K562 (cell line): ENCODE measurements at regions not wholly inside any gene's neighbourhood (a gene's known extent, or its start where the extent isn't known, plus 50 kb on each side); places are given as distances from the start of the nearest gene placed in this dataset.

ENCODE experiments used
- ATAC-seq: fragments of 200-7000 bp; cut with Tn5 transposase; 3 replicates; pipeline ENCODE4 v1.9.1; 2020; ENCODE audit warnings: moderate library complexity
- BruUV-seq: library from RNA; stranded (reverse); fragments of 400-500 nt; replicated peaks from 2 replicates; lab custom pipeline; 2021; lab: Mats Ljungman, UMichigan
- CTCF ChIA-PET: fragments of 300-600 bp; formaldehyde crosslinking; extraction: SDS; loops from one replicate; lab custom pipeline; 2021; ENCODE audit warnings: low intra/inter-chr PET ratio; lab: Yijun Ruan, JAX
- POLR2A ChIA-PET: fragments of 300-600, 350-650 bp; sonication (Branson Sonifier 250); formaldehyde crosslinking; extraction: SDS; loops from one replicate; lab custom pipeline; 2021; ENCODE audit warnings: antibody characterized with exemption, inconsistent platforms; lab: Yijun Ruan, JAX
- DNase-seq, 4 experiments: peaks; one replicate each; pipeline versions ENCODE4 v3.0.0 to v3.0.0-alpha.2; 2011 to 2018; ENCODE audit warnings: low spot score in 3 of 4, mixed read lengths in 3 of 4; ENCODE audit errors: extremely low read depth in 1 of 4
- FAIRE-seq: peaks from 2 replicates; lab custom pipeline; 2011; peaks lifted over from hg19 to GRCh38; lab: Jason Lieb, UNC
- H2AFZ ChIP-seq: 2 replicates; pipeline ENCODE4 v1.6.0; 2011; ENCODE audit warnings: low read depth, low read length, control low read depth, inconsistent platforms
- H3K27ac ChIP-seq: fragments of 200-600 bp; 3 replicates; pipeline ENCODE4 v1.8.0; 2011; ENCODE audit warnings: low read depth, mild to moderate bottlenecking, control low read depth, inconsistent platforms, low read length, moderate library complexity, mixed read lengths; ENCODE audit errors: extremely low read depth
- H3K27me3 ChIP-seq, 2 experiments: fragments of 300-600 bp in 1 of 2; 2 replicates in 1 of 2; 3 replicates in 1 of 2; pipeline versions ENCODE4 v1.6.0 to v1.8.0; 2011; ENCODE audit warnings: inconsistent platforms in 2 of 2, low read length in 2 of 2, mild to moderate bottlenecking in 1 of 2, mixed read lengths in 1 of 2, moderate library complexity in 1 of 2; ENCODE audit not compliant: control insufficient read depth in 2 of 2, insufficient read depth in 2 of 2
- H3K36me3 ChIP-seq: fragments of 300-600 bp; 3 replicates; pipeline ENCODE4 v1.8.0; 2011; ENCODE audit warnings: mild to moderate bottlenecking, low read length, inconsistent platforms; ENCODE audit not compliant: control insufficient read depth, insufficient read depth
- H3K4me1 ChIP-seq, 2 experiments: fragments of 200-600 bp in 1 of 2; replicated peaks in 1 of 2; 2 replicates in 1 of 2; 3 replicates in 1 of 2; pipeline versions ENCODE4 v1.5.1 to v1.8.0; 2011; ENCODE audit warnings: inconsistent platforms in 2 of 2, low read length in 2 of 2, mild to moderate bottlenecking in 1 of 2, mixed read lengths in 1 of 2, moderate library complexity in 1 of 2; ENCODE audit not compliant: control insufficient read depth in 2 of 2, insufficient read depth in 2 of 2
- H3K4me2 ChIP-seq: 2 replicates; pipeline ENCODE4 v1.6.1; 2011; ENCODE audit warnings: low read length, control low read depth, inconsistent platforms, mixed read lengths; ENCODE audit not compliant: insufficient read depth
- H3K4me3 ChIP-seq: fragments of 200-600 bp; sonication (generic), shearing (Covaris generic); 2 replicates; pipeline ENCODE4 v1.5.1; 2016; ENCODE audit warnings: control low read depth, inconsistent platforms
- H3K79me2 ChIP-seq: fragments of 200-600 bp; 3 replicates; pipeline ENCODE4 v1.8.0; 2011; ENCODE audit warnings: low read length, inconsistent platforms; ENCODE audit not compliant: control insufficient read depth, insufficient read depth
- H3K9ac ChIP-seq, 2 experiments: 2 replicates each; pipeline versions ENCODE4 v1.6.0 to v1.6.1; 2011; ENCODE audit warnings: low read depth in 2 of 2, low read length in 2 of 2, control low read depth in 1 of 2, inconsistent platforms in 1 of 2, mild to moderate bottlenecking in 1 of 2, mixed read lengths in 1 of 2; ENCODE audit not compliant: insufficient read depth in 1 of 2
- H3K9me1 ChIP-seq: one replicate; pipeline ENCODE4 v1.6.0; 2011; ENCODE audit warnings: inconsistent platforms, mild to moderate bottlenecking, low read length, moderate library complexity; ENCODE audit not compliant: control insufficient read depth, insufficient read depth
- H3K9me3 ChIP-seq: replicated peaks from 2 replicates; pipeline ENCODE4 v1.5.1; 2011; ENCODE audit warnings: low read depth, low read length, inconsistent platforms; ENCODE audit not compliant: control insufficient read depth, insufficient read depth
- H4K20me1 ChIP-seq: replicated peaks from 2 replicates; pipeline ENCODE4 v1.6.1; 2011; ENCODE audit warnings: low read length, inconsistent platforms, mixed read lengths; ENCODE audit not compliant: control insufficient read depth, insufficient read depth
- ETV5 ChIP-seq: sonication (generic); formaldehyde crosslinking; IDR thresholded peaks from 2 replicates; pipeline ENCODE4 v1.4.0; 2020; ENCODE audit warnings: low read depth, mild to moderate bottlenecking, missing genetic modification reagents
- MTA1 ChIP-seq: fragments of 450-650 bp; IDR thresholded peaks from 2 replicates; pipeline ENCODE4 v1.6.1; 2017; ENCODE audit warnings: borderline replicate concordance
- NFIX ChIP-seq: fragments of 250-450 bp; sonication (Bioruptor Pico); IDR thresholded peaks from 2 replicates; pipeline ENCODE4 v1.4.0; 2020; ENCODE audit warnings: low read depth, mild to moderate bottlenecking, moderate library complexity
- TEAD4 ChIP-seq, 2 experiments: sonication (generic) in 1 of 2; formaldehyde crosslinking in 1 of 2; IDR thresholded peaks; 2 replicates each; pipeline versions ENCODE4 v1.6.1 to v1.8.0; 2012 to 2022; ENCODE audit warnings: borderline replicate concordance in 1 of 2, inconsistent platforms in 1 of 2, low read length in 1 of 2, mild to moderate bottlenecking in 1 of 2, missing genetic modification reagents in 1 of 2
- ZNF444 ChIP-seq: fragments of 250-450 bp; sonication (Bioruptor Pico); IDR thresholded peaks from 2 replicates; pipeline ENCODE4 v1.4.0; 2020; ENCODE audit warnings: mild to moderate bottlenecking, moderate library complexity
- ZNF75A ChIP-seq: fragments of 450-650 bp; formaldehyde crosslinking; IDR thresholded peaks from 2 replicates; pipeline ENCODE4 v1.4.0; 2020; ENCODE audit warnings: mild to moderate bottlenecking
- WGBS: fragments of 100-300 bp; shearing (Covaris generic); methylation state at CpG from one replicate; pipeline ENCODE4 v1.1.6; 2016; ENCODE audit warnings: low coverage, mixed read lengths; ENCODE audit not compliant: insufficient coverage; ENCODE audit errors: missing lambda C conversion rate; 5-methylcytosine and 5-hydroxymethylcytosine counted together
- in situ Hi-C: fragments of 300-500 bp; cut with MboI; formaldehyde crosslinking; loops from 4 replicates; pipeline ENCODE4 v1.15.0; 2018; ENCODE audit warnings: inconsistent platforms, mixed read lengths
- intact Hi-C: fragments of 100-400 bp; cut with micrococcal nuclease; formaldehyde crosslinking; loops from 2 replicates; pipeline ENCODE4 v1.14.2; 2022
- TF ChIP-seq, protein P1 (sequence below): fragments of 250-450 bp; sonication (Bioruptor Pico); IDR thresholded peaks from 2 replicates; pipeline ENCODE4 v1.6.1; 2021; ENCODE audit warnings: mild to moderate bottlenecking
- TF ChIP-seq, protein P2 (sequence below): fragments of 450-650 bp; IDR thresholded peaks from 2 replicates; pipeline ENCODE4 v1.6.1; 2018; ENCODE audit not compliant: partially characterized antibody
- TF ChIP-seq, protein P3 (sequence below): fragments of 250-450 bp; sonication (Bioruptor Pico); IDR thresholded peaks from 2 replicates; pipeline ENCODE4 v1.5.0; 2020; ENCODE audit warnings: mild to moderate bottlenecking
- TF ChIP-seq, protein P4 (sequence below), 2 experiments: fragments of 200-800 bp in 1 of 2; sonication (Bioruptor generic) in 1 of 2; sonication (generic) in 1 of 2; formaldehyde crosslinking in 1 of 2; IDR thresholded peaks in 1 of 2; conservative IDR thresholded peaks in 1 of 2; 2 replicates each; pipeline versions ENCODE4 v1.5.0 to v1.6.1; 2016 to 2020; ENCODE audit warnings: missing compliant biosample characterization in 1 of 2, missing genetic modification characterization in 1 of 2, missing genetic modification reagents in 1 of 2
- TF ChIP-seq, protein P5 (sequence below): fragments of 250-450 bp; sonication (Bioruptor Pico); IDR thresholded peaks from 2 replicates; pipeline ENCODE4 v1.8.0; 2021; ENCODE audit warnings: moderate library complexity, mild to moderate bottlenecking, inconsistent platforms

DNA sequence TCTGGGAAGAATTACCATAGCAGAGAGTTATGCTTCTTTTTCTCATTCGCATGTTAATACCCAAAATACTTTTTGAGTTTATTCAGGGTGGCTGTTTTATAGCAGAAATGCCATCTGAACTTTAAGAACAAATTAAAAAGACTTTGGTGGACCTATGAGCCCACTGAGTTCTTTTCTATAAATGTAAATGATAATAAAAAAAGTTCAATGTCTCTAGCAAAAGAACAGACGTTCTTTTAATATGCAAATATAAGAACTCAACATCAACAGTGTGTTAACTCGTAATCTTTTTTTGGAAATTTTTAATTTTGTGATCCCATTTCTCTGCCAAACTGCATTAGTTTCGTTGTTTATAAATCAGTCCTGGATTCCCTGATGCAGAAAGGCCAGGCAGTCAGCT, 1283.0 kb upstream of the NUDT12 start:
- intact Hi-C loops, result no loop called here
- no peak overlapping the region for H3K4me3 ChIP-seq
- no peak overlapping the region for H2AFZ ChIP-seq
- H3K9me1 ChIP-seq, result no peaks in the 10 kb centered on the region
- H4K20me1 ChIP-seq, result no peaks in the 10 kb centered on the region
- in situ Hi-C loops, result no loop called here
- FAIRE-seq (no peak), DNase-seq (no peak), ATAC-seq (no peak)
- no peaks in the 10 kb centered on the region for H3K4me1 ChIP-seq
- 3% methylated on average over 4 of the region's 4 CpGs for WGBS
- H3K27me3 ChIP-seq, result no peaks in the 10 kb centered on the region
- no peak overlapping the region for H3K4me2 ChIP-seq
- POLR2A ChIA-PET, result no interaction called here
- no peak overlapping the region for H3K9ac ChIP-seq
- no peaks in the 10 kb centered on the region for H3K79me2 ChIP-seq
- no TSS peak for BruUV-seq
- TF ChIP-seq, protein P1, sequence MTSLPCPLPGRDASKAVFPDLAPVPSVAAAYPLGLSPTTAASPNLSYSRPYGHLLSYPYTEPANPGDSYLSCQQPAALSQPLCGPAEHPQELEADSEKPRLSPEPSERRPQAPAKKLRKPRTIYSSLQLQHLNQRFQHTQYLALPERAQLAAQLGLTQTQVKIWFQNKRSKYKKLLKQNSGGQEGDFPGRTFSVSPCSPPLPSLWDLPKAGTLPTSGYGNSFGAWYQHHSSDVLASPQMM, result no peak
- TF ChIP-seq, protein P2, sequence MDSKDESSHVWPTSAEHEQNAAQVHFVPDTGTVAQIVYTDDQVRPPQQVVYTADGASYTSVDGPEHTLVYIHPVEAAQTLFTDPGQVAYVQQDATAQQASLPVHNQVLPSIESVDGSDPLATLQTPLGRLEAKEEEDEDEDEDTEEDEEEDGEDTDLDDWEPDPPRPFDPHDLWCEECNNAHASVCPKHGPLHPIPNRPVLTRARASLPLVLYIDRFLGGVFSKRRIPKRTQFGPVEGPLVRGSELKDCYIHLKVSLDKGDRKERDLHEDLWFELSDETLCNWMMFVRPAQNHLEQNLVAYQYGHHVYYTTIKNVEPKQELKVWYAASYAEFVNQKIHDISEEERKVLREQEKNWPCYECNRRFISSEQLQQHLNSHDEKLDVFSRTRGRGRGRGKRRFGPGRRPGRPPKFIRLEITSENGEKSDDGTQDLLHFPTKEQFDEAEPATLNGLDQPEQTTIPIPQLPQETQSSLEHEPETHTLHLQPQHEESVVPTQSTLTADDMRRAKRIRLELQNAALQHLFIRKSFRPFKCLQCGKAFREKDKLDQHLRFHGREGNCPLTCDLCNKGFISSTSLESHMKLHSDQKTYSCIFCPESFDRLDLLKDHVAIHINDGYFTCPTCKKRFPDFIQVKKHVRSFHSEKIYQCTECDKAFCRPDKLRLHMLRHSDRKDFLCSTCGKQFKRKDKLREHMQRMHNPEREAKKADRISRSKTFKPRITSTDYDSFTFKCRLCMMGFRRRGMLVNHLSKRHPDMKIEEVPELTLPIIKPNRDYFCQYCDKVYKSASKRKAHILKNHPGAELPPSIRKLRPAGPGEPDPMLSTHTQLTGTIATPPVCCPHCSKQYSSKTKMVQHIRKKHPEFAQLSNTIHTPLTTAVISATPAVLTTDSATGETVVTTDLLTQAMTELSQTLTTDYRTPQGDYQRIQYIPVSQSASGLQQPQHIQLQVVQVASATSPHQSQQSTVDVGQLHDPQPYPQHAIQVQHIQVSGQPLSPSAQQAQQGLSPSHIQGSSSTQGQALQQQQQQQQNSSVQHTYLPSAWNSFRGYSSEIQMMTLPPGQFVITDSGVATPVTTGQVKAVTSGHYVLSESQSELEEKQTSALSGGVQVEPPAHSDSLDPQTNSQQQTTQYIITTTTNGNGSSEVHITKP, result no peak
- TF ChIP-seq TEAD4 (IDR thresholded peaks at IDR 0.05; ENCODE audit: low read length) (no peak), TEAD4 (CRISPR knock-in tag; IDR thresholded peaks at IDR 0.05; ENCODE audit: borderline replicate concordance) (no peak), MTA1 (no peak), ZNF75A (CRISPR knock-in tag) (no peak), ZNF444 (CRISPR knock-in tag) (no peak), NFIX (CRISPR knock-in tag) (no peak), ETV5 (CRISPR knock-in tag) (no peak)
- TF ChIP-seq, protein P3, sequence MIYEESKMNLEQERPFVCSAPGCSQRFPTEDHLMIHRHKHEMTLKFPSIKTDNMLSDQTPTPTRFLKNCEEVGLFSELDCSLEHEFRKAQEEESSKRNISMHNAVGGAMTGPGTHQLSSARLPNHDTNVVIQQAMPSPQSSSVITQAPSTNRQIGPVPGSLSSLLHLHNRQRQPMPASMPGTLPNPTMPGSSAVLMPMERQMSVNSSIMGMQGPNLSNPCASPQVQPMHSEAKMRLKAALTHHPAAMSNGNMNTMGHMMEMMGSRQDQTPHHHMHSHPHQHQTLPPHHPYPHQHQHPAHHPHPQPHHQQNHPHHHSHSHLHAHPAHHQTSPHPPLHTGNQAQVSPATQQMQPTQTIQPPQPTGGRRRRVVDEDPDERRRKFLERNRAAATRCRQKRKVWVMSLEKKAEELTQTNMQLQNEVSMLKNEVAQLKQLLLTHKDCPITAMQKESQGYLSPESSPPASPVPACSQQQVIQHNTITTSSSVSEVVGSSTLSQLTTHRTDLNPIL, result no peak
- TF ChIP-seq, protein P4, sequence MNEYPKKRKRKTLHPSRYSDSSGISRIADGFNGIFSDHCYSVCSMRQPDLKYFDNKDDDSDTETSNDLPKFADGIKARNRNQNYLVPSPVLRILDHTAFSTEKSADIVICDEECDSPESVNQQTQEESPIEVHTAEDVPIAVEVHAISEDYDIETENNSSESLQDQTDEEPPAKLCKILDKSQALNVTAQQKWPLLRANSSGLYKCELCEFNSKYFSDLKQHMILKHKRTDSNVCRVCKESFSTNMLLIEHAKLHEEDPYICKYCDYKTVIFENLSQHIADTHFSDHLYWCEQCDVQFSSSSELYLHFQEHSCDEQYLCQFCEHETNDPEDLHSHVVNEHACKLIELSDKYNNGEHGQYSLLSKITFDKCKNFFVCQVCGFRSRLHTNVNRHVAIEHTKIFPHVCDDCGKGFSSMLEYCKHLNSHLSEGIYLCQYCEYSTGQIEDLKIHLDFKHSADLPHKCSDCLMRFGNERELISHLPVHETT (CRISPR knock-in tag; conservative IDR thresholded peaks at IDR 0.05 in 1 of 2, IDR thresholded peaks at IDR 0.05 in 1 of 2), result no peak
- TF ChIP-seq, protein P5, sequence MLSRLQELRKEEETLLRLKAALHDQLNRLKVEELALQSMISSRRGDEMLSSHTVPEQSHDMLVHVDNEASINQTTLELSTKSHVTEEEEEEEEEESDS (CRISPR knock-in tag), result no peak
- TF ChIP-seq, all 486 proteins: peak for 0
- CTCF ChIA-PET, result no interaction called here
- Histone ChIP-seq H3K27ac (no peak overlapping the region), H3K9me3 (no peaks in the 10 kb centered on the region), H3K36me3 (no peaks in the 10 kb centered on the region)
